Ishikawa (cell line): ENCODE measurements at regions not wholly inside any gene's neighbourhood (a gene's known extent, or its start where the extent isn't known, plus 50 kb on each side); places are given as distances from the start of the nearest gene placed in this dataset.

Experiments used
- CEBPB ChIP-seq: IDR thresholded peaks from 2 replicates; pipeline ENCODE4 v1.6.1; 2012
- CREB1 ChIP-seq: IDR thresholded peaks from 2 replicates; pipeline ENCODE4 v1.6.1; 2012; ENCODE audit warnings: low read depth
- EGR1 ChIP-seq: IDR thresholded peaks from 2 replicates; pipeline ENCODE4 v1.6.1; 2012
- EP300 ChIP-seq: IDR thresholded peaks from 2 replicates; pipeline ENCODE4 v1.6.1; 2012; ENCODE audit warnings: borderline replicate concordance
- FOXM1 ChIP-seq: IDR thresholded peaks from 2 replicates; pipeline ENCODE4 v1.6.1; 2012; ENCODE audit warnings: low read depth, borderline replicate concordance
- MAX ChIP-seq: IDR thresholded peaks from 2 replicates; pipeline ENCODE4 v1.6.1; 2012
- NFIC ChIP-seq: IDR thresholded peaks from 2 replicates; pipeline ENCODE4 v1.6.1; 2012
- REST ChIP-seq: IDR thresholded peaks from 2 replicates; pipeline ENCODE4 v1.6.1; 2012; ENCODE audit warnings: low read depth, mild to moderate bottlenecking
- TAF1 ChIP-seq: IDR thresholded peaks from 2 replicates; pipeline ENCODE4 v1.6.1; 2012; ENCODE audit warnings: low read depth, mild to moderate bottlenecking
- TCF12 ChIP-seq: IDR thresholded peaks from 2 replicates; pipeline ENCODE4 v1.6.1; 2012; ENCODE audit warnings: low read depth
- USF1 ChIP-seq: IDR thresholded peaks from 2 replicates; pipeline ENCODE4 v1.6.1; 2012
- ZBTB7A ChIP-seq: IDR thresholded peaks from 2 replicates; pipeline ENCODE4 v1.6.1; 2012; ENCODE audit warnings: low read depth

- TF ChIP-seq NFIC (no peak), TAF1 (no peak), TCF12 (no peak), EP300 (no peak), EGR1 (no peak), USF1 (no peak), CREB1 (no peak), FOXM1 (no peak), REST (no peak), ZBTB7A (no peak), CEBPB (no peak), MAX (no peak)
Measured at GRCh38 chr15:77810130-77810571, 177.4 kb upstream of the LINGO1 start.
